A673 (cell line): ENCODE measurements at regions not wholly inside any gene's neighbourhood (a gene's known extent, or its start where the extent isn't known, plus 50 kb on each side); places are given as distances from the start of the nearest gene placed in this dataset.

Experiments used
- BruUV-seq: library from RNA; stranded (reverse); fragments of 400-500 nt; replicated peaks from 2 replicates; lab custom pipeline; 2021; lab: Mats Ljungman, UMichigan
- CTCF ChIA-PET: fragments of 300-600 bp; sonication (Branson Sonifier 250); formaldehyde crosslinking; loops from one replicate; lab custom pipeline; 2022; ENCODE audit warnings: antibody characterized with exemption; lab: Charles Lee
- POLR2A ChIA-PET: fragments of 300-600 bp; sonication (Branson Sonifier 250); formaldehyde crosslinking; loops from one replicate; lab custom pipeline; 2022; ENCODE audit warnings: antibody characterized with exemption; ENCODE audit not compliant: low non-redundant PET; lab: Charles Lee
- DNase-seq: peaks from one replicate; pipeline ENCODE4 v3.0.0-alpha.2; 2015; ENCODE audit warnings: low spot score
- H3K27ac ChIP-seq: fragments of 200-600 bp; sonication (generic); 2 replicates; pipeline ENCODE4 v1.5.1; 2016; ENCODE audit warnings: mixed run types, low read depth, mild to moderate bottlenecking, mixed read lengths, antibody characterized with exemption, low read length; ENCODE audit not compliant: poor library complexity, severe bottlenecking
- H3K27me3 ChIP-seq: fragments of 200-600 bp; sonication (generic); replicated peaks from 2 replicates; pipeline ENCODE4 v1.6.1; 2017; ENCODE audit warnings: mixed run types, low read depth, mild to moderate bottlenecking, mixed read lengths, antibody characterized with exemption, low read length; ENCODE audit not compliant: insufficient read depth, poor library complexity
- H3K36me3 ChIP-seq: fragments of 200-600 bp; sonication (generic); 2 replicates; pipeline ENCODE4 v1.6.1; 2016; ENCODE audit warnings: mixed run types, mild to moderate bottlenecking, mixed read lengths, antibody characterized with exemption, low read length; ENCODE audit not compliant: insufficient read depth, poor library complexity, severe bottlenecking
- H3K4me1 ChIP-seq: fragments of 200-600 bp; sonication (generic); 2 replicates; pipeline ENCODE4 v1.6.1; 2017; ENCODE audit warnings: mixed run types, mild to moderate bottlenecking, mixed read lengths, antibody characterized with exemption, low read length; ENCODE audit not compliant: insufficient read depth, poor library complexity, severe bottlenecking
- H3K4me3 ChIP-seq: fragments of 200-600 bp; sonication (generic); 2 replicates; pipeline ENCODE4 v1.5.1; 2016; ENCODE audit warnings: low read depth, mixed run types, mild to moderate bottlenecking, mixed read lengths, low read length; ENCODE audit not compliant: poor library complexity, severe bottlenecking
- H3K9me3 ChIP-seq: fragments of 200-600 bp; sonication (generic); 2 replicates; pipeline ENCODE4 v1.6.1; 2016; ENCODE audit warnings: mixed run types, low read depth, mild to moderate bottlenecking, mixed read lengths, antibody characterized with exemption, low read length; ENCODE audit not compliant: poor library complexity, severe bottlenecking
- EZH2 ChIP-seq: fragments of 200-600 bp; sonication (generic); IDR thresholded peaks from 2 replicates; pipeline ENCODE4 v1.6.1; 2017; ENCODE audit warnings: borderline replicate concordance, low read depth, mild to moderate bottlenecking, mixed read lengths, antibody characterized with exemption, low read length; ENCODE audit not compliant: poor library complexity, severe bottlenecking
- intact Hi-C: fragments of 100-400 bp; cut with micrococcal nuclease; formaldehyde crosslinking; loops from one replicate; pipeline ENCODE4 v1.10.0; 2022; ENCODE audit not compliant: unreplicated experiment
- TF ChIP-seq, protein P1 (sequence below): fragments of 300-800, 200-600 bp; sonication (generic); conservative IDR thresholded peaks from 2 replicates; pipeline ENCODE4 v1.5.1; 2017; ENCODE audit warnings: low read depth, mild to moderate bottlenecking, antibody characterized with exemption, low read length, moderate library complexity, mixed read lengths

DNA sequence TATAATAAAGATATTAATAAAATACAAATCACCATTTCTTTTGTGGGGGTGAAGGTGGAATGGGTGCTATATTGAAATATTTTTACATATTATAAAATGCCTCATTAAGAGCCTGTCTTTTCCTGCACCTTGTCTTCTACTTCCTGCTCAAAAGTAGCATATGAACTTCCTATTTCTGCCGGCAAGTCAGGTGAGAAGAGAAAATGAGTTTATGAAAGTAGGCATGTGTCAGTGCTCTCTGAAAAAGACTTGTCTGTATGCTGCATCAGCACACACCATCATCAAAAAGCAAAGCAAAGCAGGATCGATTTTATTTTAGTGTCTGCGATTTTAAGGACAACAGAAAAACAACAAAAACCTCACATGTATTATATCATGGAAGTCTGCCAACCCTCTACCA, 114.2 kb downstream of the RAP2A start:
- no peak overlapping the region for H3K27ac ChIP-seq
- no peaks in the 10 kb centered on the region for H3K27me3 ChIP-seq
- no peaks in the 10 kb centered on the region for H3K4me1 ChIP-seq
- no peaks in the 10 kb centered on the region for H3K9me3 ChIP-seq
- ChIA-PET POLR2A (no interaction called here), CTCF (no interaction called here)
- H3K36me3 ChIP-seq = no peaks in the 10 kb centered on the region
- no TSS peak for BruUV-seq
- TF ChIP-seq, protein P1, sequence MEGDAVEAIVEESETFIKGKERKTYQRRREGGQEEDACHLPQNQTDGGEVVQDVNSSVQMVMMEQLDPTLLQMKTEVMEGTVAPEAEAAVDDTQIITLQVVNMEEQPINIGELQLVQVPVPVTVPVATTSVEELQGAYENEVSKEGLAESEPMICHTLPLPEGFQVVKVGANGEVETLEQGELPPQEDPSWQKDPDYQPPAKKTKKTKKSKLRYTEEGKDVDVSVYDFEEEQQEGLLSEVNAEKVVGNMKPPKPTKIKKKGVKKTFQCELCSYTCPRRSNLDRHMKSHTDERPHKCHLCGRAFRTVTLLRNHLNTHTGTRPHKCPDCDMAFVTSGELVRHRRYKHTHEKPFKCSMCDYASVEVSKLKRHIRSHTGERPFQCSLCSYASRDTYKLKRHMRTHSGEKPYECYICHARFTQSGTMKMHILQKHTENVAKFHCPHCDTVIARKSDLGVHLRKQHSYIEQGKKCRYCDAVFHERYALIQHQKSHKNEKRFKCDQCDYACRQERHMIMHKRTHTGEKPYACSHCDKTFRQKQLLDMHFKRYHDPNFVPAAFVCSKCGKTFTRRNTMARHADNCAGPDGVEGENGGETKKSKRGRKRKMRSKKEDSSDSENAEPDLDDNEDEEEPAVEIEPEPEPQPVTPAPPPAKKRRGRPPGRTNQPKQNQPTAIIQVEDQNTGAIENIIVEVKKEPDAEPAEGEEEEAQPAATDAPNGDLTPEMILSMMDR = no peak
- no peak for TF ChIP-seq EZH2
- H3K4me3 ChIP-seq = no peak overlapping the region
- DNase-seq = no peak
- intact Hi-C loops = no loop called here

DNA sequence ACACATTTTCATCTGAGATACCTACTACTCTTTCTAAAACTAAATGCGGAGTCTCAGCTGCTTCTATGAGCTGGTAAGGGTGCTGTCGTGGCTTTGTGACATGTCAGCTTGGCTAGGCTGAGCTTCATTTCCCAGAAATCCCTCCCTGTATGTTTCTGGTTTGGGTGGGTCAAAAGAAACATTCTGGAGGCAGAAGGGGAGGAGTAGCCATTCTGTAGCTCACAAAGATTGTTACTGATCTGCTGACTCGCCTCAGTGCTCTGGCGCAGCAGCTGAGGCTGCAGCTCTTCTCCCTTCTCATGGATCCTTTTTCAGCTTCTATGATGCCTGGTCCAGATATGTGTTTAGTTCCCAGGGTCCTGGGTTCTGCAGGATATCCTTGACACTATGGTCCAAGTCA, 114.7 kb downstream of the RAP2A start:
- ChIA-PET CTCF (no interaction called here), POLR2A (no interaction called here)
- DNase-seq = no peak
- Histone ChIP-seq H3K4me1 (no peaks in the 10 kb centered on the region), H3K9me3 (no peaks in the 10 kb centered on the region), H3K4me3 (no peak overlapping the region), H3K27me3 (no peaks in the 10 kb centered on the region), H3K27ac (no peak overlapping the region), H3K36me3 (no peaks in the 10 kb centered on the region)
- BruUV-seq = no TSS peak
- intact Hi-C loops = no loop called here
- no peak for TF ChIP-seq EZH2
- TF ChIP-seq, protein P1 = no peak

DNA sequence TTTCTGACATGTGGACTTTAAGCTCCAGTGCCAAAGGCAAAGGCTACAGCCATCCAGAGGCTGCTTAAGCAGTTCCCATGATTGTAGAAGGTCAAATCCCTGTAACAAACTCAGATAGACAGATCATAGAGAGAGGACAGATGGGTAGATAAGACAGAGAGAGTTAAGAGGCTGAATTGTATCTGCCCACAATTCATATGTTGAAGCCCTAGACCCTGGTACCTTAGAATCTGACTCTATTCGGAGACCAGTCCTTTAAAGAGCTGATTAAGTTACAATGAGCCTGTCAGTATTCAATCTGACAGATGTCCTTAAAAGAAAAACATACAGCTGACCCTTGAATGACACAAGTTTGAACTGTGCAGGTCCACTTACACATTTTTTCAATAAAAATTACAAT, 115.2 kb downstream of the RAP2A start:
- intact Hi-C loops = no loop called here
- POLR2A ChIA-PET = no interaction called here
- no peak for TF ChIP-seq EZH2
- TF ChIP-seq, protein P1 = no peak
- no peaks in the 10 kb centered on the region for H3K27me3 ChIP-seq
- CTCF ChIA-PET = no interaction called here
- DNase-seq = no peak
- no peaks in the 10 kb centered on the region for H3K9me3 ChIP-seq
- H3K4me1 ChIP-seq = no peaks in the 10 kb centered on the region
- no peak overlapping the region for H3K4me3 ChIP-seq
- no TSS peak for BruUV-seq
- H3K36me3 ChIP-seq = no peaks in the 10 kb centered on the region
- H3K27ac ChIP-seq = no peak overlapping the region
